ENCODE measurements at regions not wholly inside any gene's neighbourhood (a gene's known extent, or its start where the extent isn't known, plus 50 kb on each side); places are given as distances from the start of the nearest gene placed in this dataset.

DNA sequence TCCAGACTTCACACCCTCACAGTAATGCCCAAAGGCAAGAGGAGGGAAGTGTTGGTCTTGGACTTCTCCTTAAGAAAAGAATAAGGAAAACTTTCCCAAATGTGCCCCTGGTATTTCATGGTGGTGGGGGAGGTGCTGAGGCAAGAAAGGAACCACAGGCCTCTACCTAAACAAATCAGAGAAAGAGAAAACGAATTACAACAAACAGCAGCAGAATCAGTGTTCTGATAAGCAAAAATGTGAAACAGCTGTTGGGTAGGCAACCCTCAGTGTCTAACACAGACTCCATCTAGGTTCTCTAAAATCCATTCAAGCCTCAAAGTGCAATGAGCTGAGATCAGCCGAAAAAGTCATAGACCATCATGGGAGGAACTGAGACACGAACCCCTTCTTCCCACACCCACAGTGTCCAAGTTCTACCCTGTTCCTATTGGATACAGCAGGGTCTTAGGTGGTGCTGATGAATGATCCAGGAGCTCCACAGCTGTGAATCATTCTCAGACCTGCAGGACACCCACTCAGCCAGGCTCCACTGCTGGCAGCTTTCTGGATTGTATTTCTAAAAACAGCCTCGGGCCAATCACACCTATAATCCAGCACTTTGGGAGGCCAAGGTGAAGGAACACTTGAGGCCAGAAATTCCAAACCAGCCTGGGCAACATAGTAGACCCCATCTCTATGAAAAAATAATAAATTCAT is 149.1 kb downstream of the PLPP3 start:
- intact Hi-C loops (cut with micrococcal nuclease), result no loop called here
- Mint-ChIP-seq H3K4me3 (no peak overlapping the region), H3K27me3 (ENCODE audit: insufficient read depth) (peaks cover 2% of the 10 kb centered on the region)

DNA sequence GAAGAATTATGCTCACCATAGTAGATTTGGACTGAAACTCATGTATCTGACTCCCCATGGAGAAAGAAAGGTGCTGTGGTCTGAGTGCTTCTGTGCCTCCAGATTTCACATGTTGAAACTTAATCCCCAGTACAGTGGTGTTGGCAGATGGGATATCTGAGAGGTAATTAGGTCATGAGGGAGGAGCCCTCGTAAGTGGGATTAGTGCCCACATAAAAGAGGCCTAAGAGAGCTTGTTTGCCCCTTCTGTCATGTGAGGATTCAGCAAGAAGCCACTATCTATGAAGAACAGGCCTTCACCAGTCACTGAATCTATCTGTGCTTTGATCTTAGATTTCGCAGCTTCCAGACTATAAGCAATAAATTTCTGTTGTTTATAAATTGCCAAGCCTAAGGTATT is 150.1 kb downstream of the PLPP3 start:
- no peaks in the 10 kb centered on the region for H3K36me3 Mint-ChIP-seq (ENCODE audit: low read depth)
- H3K4me1 Mint-ChIP-seq (ENCODE audit: low read depth), result no peaks in the 10 kb centered on the region
- no peak overlapping the region for H3K27ac Mint-ChIP-seq
- no peak for DNase-seq (ENCODE audit: low spot score)
- intact Hi-C loops (cut with micrococcal nuclease), result no loop called here
- peaks cover 2% of the 10 kb centered on the region for H3K27me3 Mint-ChIP-seq (ENCODE audit: insufficient read depth)
- no peak overlapping the region for H3K4me3 Mint-ChIP-seq
- no peaks in the 10 kb centered on the region for H3K9me3 Mint-ChIP-seq

More for the DNA sequence above, 149.1 kb downstream of the PLPP3 start:
- no peaks in the 10 kb centered on the region for H3K4me1 Mint-ChIP-seq (ENCODE audit: low read depth)
- no peaks in the 10 kb centered on the region for H3K9me3 Mint-ChIP-seq
- H3K27ac Mint-ChIP-seq, result no peak overlapping the region
- DNase-seq (ENCODE audit: low spot score), result no peak
- H3K36me3 Mint-ChIP-seq (ENCODE audit: low read depth), result no peaks in the 10 kb centered on the region

GRCh38 chr1:56426587-56427381 is 152.6 kb downstream of the PLPP3 start:
- no peak for DNase-seq (ENCODE audit: low spot score)

DNA sequence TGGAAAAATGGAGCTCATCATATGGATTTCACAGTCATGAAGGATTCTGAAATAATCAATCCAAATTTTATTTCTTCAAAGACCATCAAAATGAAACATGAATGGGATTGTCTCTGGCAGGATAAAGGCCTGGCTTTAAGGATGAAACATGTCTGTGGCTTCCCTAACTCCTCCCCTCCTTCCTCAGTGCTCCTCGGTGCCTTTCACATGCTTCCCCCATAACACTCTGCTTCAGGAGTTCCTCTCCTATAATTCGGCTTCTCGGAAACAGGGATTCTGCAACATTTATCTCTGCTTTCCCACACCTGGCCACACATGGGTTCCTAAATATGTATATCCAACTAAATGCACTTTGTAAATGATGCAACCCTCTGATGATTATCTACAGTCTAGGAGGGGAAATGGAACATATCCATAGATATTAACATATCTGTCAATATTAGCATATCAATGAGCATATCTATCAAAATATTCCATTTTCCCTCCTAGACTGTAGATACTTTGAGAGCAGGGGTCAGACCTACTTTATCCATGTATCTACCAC is 153.8 kb downstream of the PLPP3 start:
- Mint-ChIP-seq H3K27me3 (ENCODE audit: insufficient read depth) (peaks cover 2% of the 10 kb centered on the region), H3K36me3 (ENCODE audit: low read depth) (no peaks in the 10 kb centered on the region), H3K4me1 (ENCODE audit: low read depth) (no peaks in the 10 kb centered on the region), H3K4me3 (no peak overlapping the region), H3K9me3 (no peaks in the 10 kb centered on the region), H3K27ac (no peak overlapping the region)
- intact Hi-C loops (cut with micrococcal nuclease), result no loop called here
- DNase-seq (ENCODE audit: low spot score), result no peak

More at GRCh38 chr1:56426587-56427381, 152.6 kb downstream of the PLPP3 start:
- no peaks in the 10 kb centered on the region for H3K9me3 Mint-ChIP-seq
- peaks cover 2% of the 10 kb centered on the region for H3K27me3 Mint-ChIP-seq (ENCODE audit: insufficient read depth)
- no peak overlapping the region for H3K27ac Mint-ChIP-seq
- H3K4me3 Mint-ChIP-seq, result no peak overlapping the region
- no peaks in the 10 kb centered on the region for H3K4me1 Mint-ChIP-seq (ENCODE audit: low read depth)
- intact Hi-C loops (cut with micrococcal nuclease), result no loop called here
- no peaks in the 10 kb centered on the region for H3K36me3 Mint-ChIP-seq (ENCODE audit: low read depth)

DNA sequence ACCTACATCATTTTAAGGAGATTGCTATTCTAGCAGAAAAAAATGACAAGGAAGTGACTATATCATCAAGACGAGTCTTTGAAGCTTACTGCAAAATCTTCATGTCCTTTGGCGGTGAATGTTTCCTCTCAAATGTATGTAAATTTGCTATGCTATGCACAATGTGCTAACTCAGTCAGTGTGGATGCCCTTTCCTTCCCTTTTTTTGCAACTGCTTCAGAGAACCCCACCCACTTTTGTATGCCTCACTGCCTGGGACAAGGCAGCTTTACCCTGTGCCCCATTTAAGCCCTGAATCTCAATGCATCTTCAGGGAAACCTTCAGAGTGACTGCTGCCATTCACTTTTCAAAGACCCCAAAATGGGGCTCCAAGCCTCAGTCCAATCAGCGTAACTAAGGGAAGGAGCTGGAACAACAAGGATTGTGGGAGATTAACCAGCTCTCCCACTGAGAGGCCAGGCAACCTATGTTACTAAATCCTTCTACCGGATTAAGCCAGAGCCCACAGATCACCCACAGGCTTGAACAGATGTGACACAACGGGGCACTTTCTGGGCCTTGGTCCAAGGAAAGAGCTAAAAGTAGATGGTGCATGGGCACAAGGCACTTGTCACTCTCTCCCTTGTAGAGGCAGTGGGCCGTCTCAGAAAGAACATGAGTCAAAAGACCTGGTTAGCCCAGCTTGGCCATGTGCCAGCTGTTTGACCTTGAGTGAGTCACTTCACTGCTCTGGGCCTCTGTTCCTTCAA is 154.4 kb downstream of the PLPP3 start:
- no peaks in the 10 kb centered on the region for H3K36me3 Mint-ChIP-seq (ENCODE audit: low read depth)
- H3K27ac Mint-ChIP-seq, result no peak overlapping the region
- peaks cover 2% of the 10 kb centered on the region for H3K27me3 Mint-ChIP-seq (ENCODE audit: insufficient read depth)
- H3K9me3 Mint-ChIP-seq, result no peaks in the 10 kb centered on the region
- no peak for DNase-seq (ENCODE audit: low spot score)
- no peaks in the 10 kb centered on the region for H3K4me1 Mint-ChIP-seq (ENCODE audit: low read depth)
- intact Hi-C loops (cut with micrococcal nuclease), result no loop called here
- H3K4me3 Mint-ChIP-seq, result no peak overlapping the region

DNA sequence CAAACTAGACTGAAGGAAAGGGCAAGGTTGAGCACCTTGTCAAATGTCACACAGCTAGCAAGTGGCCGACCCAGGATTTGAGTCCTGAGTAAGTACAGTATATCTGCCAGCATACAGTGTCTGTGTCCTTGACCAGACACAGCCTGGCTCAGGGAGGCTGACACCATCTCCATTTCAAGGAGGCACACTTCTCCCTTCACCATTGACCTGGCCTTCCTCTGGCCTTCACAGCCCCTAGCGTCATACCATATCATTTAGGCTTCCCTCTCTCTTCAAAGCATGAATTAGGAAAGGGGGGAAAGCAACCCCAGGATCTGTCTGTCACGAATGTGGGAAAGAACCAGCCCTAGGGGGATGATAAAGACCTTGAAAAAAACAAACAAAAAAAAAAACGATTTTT is 155.6 kb downstream of the PLPP3 start:
- no peaks in the 10 kb centered on the region for H3K27me3 Mint-ChIP-seq (ENCODE audit: insufficient read depth)
- no peak for DNase-seq (ENCODE audit: low spot score)
- no peaks in the 10 kb centered on the region for H3K4me1 Mint-ChIP-seq (ENCODE audit: low read depth)
- intact Hi-C loops (cut with micrococcal nuclease), result no loop called here
- H3K9me3 Mint-ChIP-seq, result no peaks in the 10 kb centered on the region
- no peak overlapping the region for H3K4me3 Mint-ChIP-seq
- H3K27ac Mint-ChIP-seq, result no peak overlapping the region
- H3K36me3 Mint-ChIP-seq (ENCODE audit: low read depth), result no peaks in the 10 kb centered on the region

DNA sequence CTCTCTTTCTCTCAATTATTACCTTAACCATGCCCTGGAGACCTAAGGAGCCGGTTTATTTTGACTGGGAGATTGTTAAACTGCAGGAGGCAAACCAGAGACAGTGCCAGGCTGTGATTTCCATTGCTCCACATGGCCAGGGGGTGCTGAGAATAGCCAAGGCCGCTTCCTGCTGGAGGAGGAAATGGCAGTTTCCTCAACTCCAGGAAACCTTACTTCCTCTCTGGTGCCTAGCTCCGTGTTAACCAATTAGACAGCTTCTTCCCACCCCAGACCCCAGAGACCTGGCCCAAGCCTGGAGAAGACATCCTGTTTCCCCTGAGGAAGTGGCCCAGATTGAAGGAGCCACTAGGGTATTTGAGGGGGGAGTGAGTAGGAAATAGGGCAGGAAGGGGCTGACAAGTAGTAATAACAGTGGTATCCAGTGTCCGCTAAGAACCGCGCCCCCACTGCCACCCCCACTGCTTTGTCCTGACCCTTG is 161.2 kb downstream of the PLPP3 start:
- no peak for DNase-seq (ENCODE audit: low spot score)
- no peaks in the 10 kb centered on the region for H3K36me3 Mint-ChIP-seq (ENCODE audit: low read depth)
- H3K4me1 Mint-ChIP-seq (ENCODE audit: low read depth), result no peaks in the 10 kb centered on the region
- H3K4me3 Mint-ChIP-seq, result no peak overlapping the region
- intact Hi-C loops (cut with micrococcal nuclease), result no loop called here
- no peaks in the 10 kb centered on the region for H3K9me3 Mint-ChIP-seq
- no peak overlapping the region for H3K27ac Mint-ChIP-seq
- H3K27me3 Mint-ChIP-seq (ENCODE audit: insufficient read depth), result no peaks in the 10 kb centered on the region

DNA sequence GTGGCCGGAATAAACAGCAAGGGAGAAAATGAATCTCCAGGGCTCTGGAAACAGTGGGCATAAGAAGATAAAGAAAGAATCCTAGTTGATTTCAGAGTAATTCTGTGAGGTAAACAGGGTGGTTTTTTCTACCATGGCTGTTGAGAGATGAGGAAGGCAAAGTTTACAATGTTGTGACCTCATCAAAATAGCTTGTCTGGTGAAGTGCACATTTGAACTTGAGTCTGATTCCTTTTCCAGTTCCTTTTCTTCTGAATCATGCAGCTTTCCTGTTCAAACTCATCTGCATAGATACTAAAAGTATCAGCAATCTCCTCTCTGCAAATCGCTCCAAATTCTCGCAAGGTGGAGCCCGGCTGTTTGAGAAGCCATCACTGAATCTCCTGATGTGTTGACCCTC is 161.7 kb downstream of the PLPP3 start:
- intact Hi-C loops (cut with micrococcal nuclease), result no loop called here
- Mint-ChIP-seq H3K27me3 (ENCODE audit: insufficient read depth) (no peaks in the 10 kb centered on the region), H3K36me3 (ENCODE audit: low read depth) (no peaks in the 10 kb centered on the region), H3K27ac (no peak overlapping the region), H3K9me3 (no peaks in the 10 kb centered on the region), H3K4me1 (ENCODE audit: low read depth) (no peaks in the 10 kb centered on the region), H3K4me3 (no peak overlapping the region)
- no peak for DNase-seq (ENCODE audit: low spot score)

GRCh38 chr1:56416495-56416894 is 162.9 kb downstream of the PLPP3 start:
- intact Hi-C loops (cut with micrococcal nuclease), result no loop called here
- H3K4me1 Mint-ChIP-seq (ENCODE audit: low read depth), result no peaks in the 10 kb centered on the region

GRCh38 chr1:56415720-56416119 is 163.6 kb downstream of the PLPP3 start:
- intact Hi-C loops (cut with micrococcal nuclease), result no loop called here
- Mint-ChIP-seq H3K27me3 (ENCODE audit: insufficient read depth) (no peaks in the 10 kb centered on the region), H3K36me3 (ENCODE audit: low read depth) (no peaks in the 10 kb centered on the region), H3K4me1 (ENCODE audit: low read depth) (no peaks in the 10 kb centered on the region), H3K4me3 (no peak overlapping the region), H3K9me3 (no peaks in the 10 kb centered on the region), H3K27ac (no peak overlapping the region)
- no peak for DNase-seq (ENCODE audit: low spot score)

More at GRCh38 chr1:56416495-56416894, 162.9 kb downstream of the PLPP3 start:
- Mint-ChIP-seq H3K27me3 (ENCODE audit: insufficient read depth) (no peaks in the 10 kb centered on the region), H3K27ac (no peak overlapping the region), H3K4me3 (no peak overlapping the region), H3K9me3 (no peaks in the 10 kb centered on the region), H3K36me3 (ENCODE audit: low read depth) (no peaks in the 10 kb centered on the region)
- DNase-seq (ENCODE audit: low spot score), result no peak

- no peak overlapping the region for H3K27ac Mint-ChIP-seq
- no peaks in the 10 kb centered on the region for H3K9me3 Mint-ChIP-seq
- no peaks in the 10 kb centered on the region for H3K36me3 Mint-ChIP-seq (ENCODE audit: low read depth)
- H3K27me3 Mint-ChIP-seq (ENCODE audit: insufficient read depth), result no peaks in the 10 kb centered on the region
- no peak for DNase-seq (ENCODE audit: low spot score)
- H3K4me3 Mint-ChIP-seq, result no peak overlapping the region
- intact Hi-C loops (cut with micrococcal nuclease), result no loop called here
- no peaks in the 10 kb centered on the region for H3K4me1 Mint-ChIP-seq (ENCODE audit: low read depth)
These were observed 164.1 kb downstream of the PLPP3 start for GRCh38 chr1:56415258-56415657.

GRCh38 chr1:56414728-56415224 is 164.6 kb downstream of the PLPP3 start:
- H3K27ac Mint-ChIP-seq, result no peak overlapping the region
- no peak for DNase-seq (ENCODE audit: low spot score)
- intact Hi-C loops (cut with micrococcal nuclease), result no loop called here
- H3K27me3 Mint-ChIP-seq (ENCODE audit: insufficient read depth), result no peaks in the 10 kb centered on the region
- no peak overlapping the region for H3K4me3 Mint-ChIP-seq
- H3K9me3 Mint-ChIP-seq, result no peaks in the 10 kb centered on the region
- no peaks in the 10 kb centered on the region for H3K4me1 Mint-ChIP-seq (ENCODE audit: low read depth)
- no peaks in the 10 kb centered on the region for H3K36me3 Mint-ChIP-seq (ENCODE audit: low read depth)
